Prostate gland (tissue), 2 donors: ENCODE measurements at regions not wholly inside any gene's neighbourhood (a gene's known extent, or its start where the extent isn't known, plus 50 kb on each side); places are given as distances from the start of the nearest gene placed in this dataset.

Source experiments
- CTCF ChIP-seq, 4 experiments: fragments of 200-600 bp in 2 of 4; fragments of 450-650 bp in 2 of 4; sonication (generic) in 2 of 4; IDR thresholded peaks; 1 replicate in 3 of 4; 2 replicates in 1 of 4; pipeline ENCODE4 v1.5.1; 2016 to 2019; ENCODE audit warnings: antibody characterized with exemption in 4 of 4, mild to moderate bottlenecking in 2 of 4, moderate library complexity in 2 of 4
- POLR2A ChIP-seq: fragments of 450-650 bp; IDR thresholded peaks from one replicate; pipeline ENCODE4 v1.6.1; 2016; ENCODE audit warnings: antibody characterized with exemption, mild to moderate bottlenecking
- POLR2AphosphoS5 ChIP-seq: sonication (generic); formaldehyde crosslinking; IDR thresholded peaks from one replicate; pipeline ENCODE4 v1.6.1; 2017; ENCODE audit warnings: antibody characterized with exemption

GRCh38 chr3:72447059-72447946 is 400.9 kb downstream of the SHQ1 start:
- no peak for TF ChIP-seq POLR2A
- peak in 1 of 4 experiments; percentile 29 for TF ChIP-seq CTCF (IDR thresholded peaks at IDR 0.05)
- TF ChIP-seq POLR2AphosphoS5 = no peak
